PC-3 (cell line): ENCODE measurements at regions not wholly inside any gene's neighbourhood (a gene's known extent, or its start where the extent isn't known, plus 50 kb on each side); places are given as distances from the start of the nearest gene placed in this dataset.

Experiments
- ATAC-seq: fragments of 200-7000 bp; cut with Tn5 transposase; 2 replicates; pipeline ENCODE4 v1.9.1; 2020; ENCODE audit warnings: mild to moderate bottlenecking, moderate library complexity
- BruUV-seq: library from RNA; stranded (reverse); fragments of 400-500 nt; replicated peaks from 2 replicates; lab custom pipeline; 2021; lab: Mats Ljungman, UMichigan
- CTCF ChIA-PET: fragments of 300-600 bp; sonication (Branson Sonifier 250); formaldehyde crosslinking; loops from one replicate; lab custom pipeline; 2022; ENCODE audit warnings: antibody characterized with exemption; lab: Charles Lee
- POLR2A ChIA-PET: fragments of 300-600 bp; sonication (Branson Sonifier 250); formaldehyde crosslinking; loops from one replicate; lab custom pipeline; 2022; ENCODE audit warnings: antibody characterized with exemption; ENCODE audit not compliant: unreplicated experiment; lab: Charles Lee
- DNase-seq: peaks from one replicate; pipeline ENCODE4 v3.0.0-alpha.2; 2015
- H2AFZ ChIP-seq: fragments of 300-600 bp; sonication (generic); 2 replicates; pipeline ENCODE4 v1.6.0; 2016; ENCODE audit warnings: antibody characterized with exemption, low read length
- H3F3A ChIP-seq: fragments of 300-600 bp; sonication (generic); one replicate; pipeline ENCODE4 v1.6.0; 2017; ENCODE audit warnings: antibody characterized with exemption, low read length, control low read depth, mild to moderate bottlenecking; ENCODE audit not compliant: unreplicated experiment
- H3K27ac ChIP-seq: fragments of 300-600 bp; sonication (generic); 2 replicates; pipeline ENCODE4 v1.5.1; 2016; ENCODE audit warnings: mild to moderate bottlenecking, low read length
- H3K27me3 ChIP-seq: fragments of 300-600 bp; sonication (generic); 2 replicates; pipeline ENCODE4 v1.6.1; 2016; ENCODE audit warnings: low read length, mixed read lengths
- H3K36me3 ChIP-seq: fragments of 300-600 bp; sonication (generic); 2 replicates; pipeline ENCODE4 v1.6.1; 2016; ENCODE audit warnings: low read depth, mixed run types, low read length, mixed read lengths
- H3K4me1 ChIP-seq: fragments of 300-600 bp; sonication (generic); 2 replicates; pipeline ENCODE4 v1.5.1; 2016; ENCODE audit warnings: low read length; ENCODE audit not compliant: insufficient read depth
- H3K4me2 ChIP-seq: fragments of 300-600 bp; sonication (generic); 2 replicates; pipeline ENCODE4 v1.6.0; 2016; ENCODE audit warnings: low read length
- H3K4me3 ChIP-seq: fragments of 300-600 bp; sonication (generic); 2 replicates; pipeline ENCODE4 v1.5.1; 2016; ENCODE audit warnings: mild to moderate bottlenecking, low read length, mixed read lengths
- H3K79me2 ChIP-seq: fragments of 300-600 bp; sonication (generic); 2 replicates; pipeline ENCODE4 v1.6.1; 2017; ENCODE audit warnings: low read length, mixed read lengths
- H3K9ac ChIP-seq: fragments of 300-600 bp; sonication (generic); 2 replicates; pipeline ENCODE4 v1.6.0; 2016; ENCODE audit warnings: mild to moderate bottlenecking, low read length
- H3K9me2 ChIP-seq: fragments of 300-600 bp; sonication (generic); replicated peaks from 2 replicates; pipeline ENCODE4 v1.6.1; 2016; ENCODE audit warnings: mixed run types, low read length, mixed read lengths
- H3K9me3 ChIP-seq: fragments of 300-600 bp; sonication (generic); 2 replicates; pipeline ENCODE4 v1.6.1; 2016; ENCODE audit warnings: low read length, mixed read lengths
- H4K20me1 ChIP-seq: fragments of 300-600 bp; sonication (generic); 2 replicates; pipeline ENCODE4 v1.6.1; 2016; ENCODE audit warnings: low read length, mixed read lengths
- EZH2 ChIP-seq: fragments of 300-600 bp; sonication (generic); IDR thresholded peaks from one replicate; pipeline ENCODE4 v1.6.1; 2017; ENCODE audit warnings: antibody characterized with exemption, mild to moderate bottlenecking, low read length; ENCODE audit not compliant: unreplicated experiment
- EZH2phosphoT487 ChIP-seq: fragments of 300-600 bp; sonication (generic); IDR thresholded peaks from 2 replicates; pipeline ENCODE4 v1.6.1; 2018; ENCODE audit warnings: mild to moderate bottlenecking, antibody characterized with exemption, low read length, borderline replicate concordance
- intact Hi-C: fragments of 100-400 bp; cut with micrococcal nuclease; formaldehyde crosslinking; loops from 2 replicates; pipeline ENCODE4 v1.9.0; 2023
- TF ChIP-seq, protein P1 (sequence below): fragments of 300-600 bp; sonication (generic); conservative IDR thresholded peaks from 2 replicates; pipeline ENCODE4 v1.5.1; 2017; ENCODE audit warnings: antibody characterized with exemption, low read depth, mild to moderate bottlenecking, low read length

DNA sequence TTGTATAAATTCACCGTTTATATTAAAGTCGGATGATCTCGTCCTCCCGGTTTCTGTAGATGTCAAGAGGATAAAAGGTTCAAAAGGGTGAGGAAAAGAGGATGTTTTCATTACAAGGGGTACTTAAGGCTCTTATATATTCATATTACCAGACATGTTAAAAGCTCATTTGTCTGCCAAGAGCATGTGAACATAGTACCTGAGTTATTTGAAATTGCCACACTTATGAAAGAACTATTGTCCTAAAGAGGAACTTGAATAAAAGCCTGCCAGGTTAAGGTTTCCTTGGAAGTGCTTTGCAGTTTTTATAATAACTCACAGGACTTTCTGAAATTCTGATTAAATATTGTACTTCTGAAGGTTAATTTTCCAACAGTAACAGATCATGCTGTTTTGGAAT is 1915.1 kb downstream of the MAT2B start:
- Histone ChIP-seq H3K4me3 (no peak overlapping the region), H3K27me3 (no peaks in the 10 kb centered on the region), H3K27ac (no peak overlapping the region), H3K4me1 (no peaks in the 10 kb centered on the region), H4K20me1 (no peaks in the 10 kb centered on the region), H3K79me2 (no peaks in the 10 kb centered on the region), H3K9me3 (no peaks in the 10 kb centered on the region), H2AFZ (no peak overlapping the region), H3K4me2 (no peak overlapping the region), H3K9ac (no peak overlapping the region), H3K36me3 (no peaks in the 10 kb centered on the region), H3F3A (no peaks in the 10 kb centered on the region), H3K9me2 (no peaks in the 10 kb centered on the region)
- CTCF ChIA-PET = no interaction called here
- TF ChIP-seq EZH2phosphoT487 = no peak
- TF ChIP-seq EZH2 = no peak
- TF ChIP-seq, protein P1, sequence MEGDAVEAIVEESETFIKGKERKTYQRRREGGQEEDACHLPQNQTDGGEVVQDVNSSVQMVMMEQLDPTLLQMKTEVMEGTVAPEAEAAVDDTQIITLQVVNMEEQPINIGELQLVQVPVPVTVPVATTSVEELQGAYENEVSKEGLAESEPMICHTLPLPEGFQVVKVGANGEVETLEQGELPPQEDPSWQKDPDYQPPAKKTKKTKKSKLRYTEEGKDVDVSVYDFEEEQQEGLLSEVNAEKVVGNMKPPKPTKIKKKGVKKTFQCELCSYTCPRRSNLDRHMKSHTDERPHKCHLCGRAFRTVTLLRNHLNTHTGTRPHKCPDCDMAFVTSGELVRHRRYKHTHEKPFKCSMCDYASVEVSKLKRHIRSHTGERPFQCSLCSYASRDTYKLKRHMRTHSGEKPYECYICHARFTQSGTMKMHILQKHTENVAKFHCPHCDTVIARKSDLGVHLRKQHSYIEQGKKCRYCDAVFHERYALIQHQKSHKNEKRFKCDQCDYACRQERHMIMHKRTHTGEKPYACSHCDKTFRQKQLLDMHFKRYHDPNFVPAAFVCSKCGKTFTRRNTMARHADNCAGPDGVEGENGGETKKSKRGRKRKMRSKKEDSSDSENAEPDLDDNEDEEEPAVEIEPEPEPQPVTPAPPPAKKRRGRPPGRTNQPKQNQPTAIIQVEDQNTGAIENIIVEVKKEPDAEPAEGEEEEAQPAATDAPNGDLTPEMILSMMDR = no peak
- intact Hi-C loops = no loop called here
- no TSS peak for BruUV-seq
- POLR2A ChIA-PET = no interaction called here
- DNase-seq (no peak), ATAC-seq (no peak)

GRCh38 chr5:165423697-165424299 is 1918.4 kb downstream of the MAT2B start:
- H3K4me3 ChIP-seq = no peak overlapping the region
- ATAC-seq = no peak
- TF ChIP-seq EZH2 (no peak), EZH2phosphoT487 (no peak)
- TF ChIP-seq, protein P1 = no peak
- no peaks in the 10 kb centered on the region for H3K79me2 ChIP-seq
- no TSS peak for BruUV-seq
- no peaks in the 10 kb centered on the region for H3K27me3 ChIP-seq
- H3K36me3 ChIP-seq = no peaks in the 10 kb centered on the region
- H2AFZ ChIP-seq = no peak overlapping the region
- no peaks in the 10 kb centered on the region for H3K9me2 ChIP-seq
- no peaks in the 10 kb centered on the region for H3K9me3 ChIP-seq
- no peak overlapping the region for H3K27ac ChIP-seq
- CTCF ChIA-PET = no interaction called here
- POLR2A ChIA-PET = no interaction called here
- no peaks in the 10 kb centered on the region for H3K4me1 ChIP-seq
- no peaks in the 10 kb centered on the region for H4K20me1 ChIP-seq
- DNase-seq = no peak
- intact Hi-C loops = no loop called here
- no peaks in the 10 kb centered on the region for H3F3A ChIP-seq
- H3K9ac ChIP-seq = no peak overlapping the region
- H3K4me2 ChIP-seq = no peak overlapping the region

GRCh38 chr5:165425594-165425993 is 1920.2 kb downstream of the MAT2B start:
- Histone ChIP-seq H3K9me2 (no peaks in the 10 kb centered on the region), H2AFZ (no peak overlapping the region), H3K79me2 (no peaks in the 10 kb centered on the region), H3K4me3 (no peak overlapping the region), H4K20me1 (no peaks in the 10 kb centered on the region), H3F3A (no peaks in the 10 kb centered on the region), H3K4me2 (no peak overlapping the region), H3K9me3 (no peaks in the 10 kb centered on the region), H3K27ac (no peak overlapping the region), H3K9ac (no peak overlapping the region), H3K4me1 (no peaks in the 10 kb centered on the region), H3K27me3 (no peaks in the 10 kb centered on the region), H3K36me3 (no peaks in the 10 kb centered on the region)
- DNase-seq (no peak), ATAC-seq (no peak)
- ChIA-PET CTCF (no interaction called here), POLR2A (no interaction called here)
- TF ChIP-seq EZH2 (no peak), EZH2phosphoT487 (no peak)
- TF ChIP-seq, protein P1 = no peak
- no TSS peak for BruUV-seq
- intact Hi-C loops = no loop called here
